ENCODE measurements at regions not wholly inside any gene's neighbourhood (a gene's known extent, or its start where the extent isn't known, plus 50 kb on each side); places are given as distances from the start of the nearest gene placed in this dataset.
A peak's percentile ranks its signal among the peaks of the same experiment; 100 is the strongest.

- Histone ChIP-seq H3K27ac (ENCODE audit: insufficient read length, low read depth, low read length) (no peak overlapping the region), H3K56ac (ENCODE audit: insufficient read length, low read depth, low read length) (no peak overlapping the region), H3K4me1 (ENCODE audit: insufficient read depth, low read length) (no peaks in the 10 kb centered on the region; the same call in 1 of the 2 replicates), H2AFZ (ENCODE audit: low read length) (no peak overlapping the region), H2BK5ac (ENCODE audit: insufficient read length, low read length) (no peak overlapping the region), H3T11ph (ENCODE audit: low read length) (no peak overlapping the region), H3K4ac (ENCODE audit: low read depth, low read length) (no peak overlapping the region), H4K8ac (replicated peaks; ENCODE audit: insufficient read length, low read depth, low read length) (no peak overlapping the region), H4K91ac (ENCODE audit: insufficient read length, low read depth, low read length) (no peak overlapping the region), H3K9me3 (ENCODE audit: control insufficient read depth, low read depth, low read length) (no peaks in the 10 kb centered on the region), H3K14ac (ENCODE audit: insufficient read depth, low read length) (no peak overlapping the region), H3K27me3 (ENCODE audit: insufficient read depth, low read length) (no peaks in the 10 kb centered on the region), H2BK12ac (ENCODE audit: insufficient read length, low read depth, low read length) (no peak overlapping the region), H2BK120ac (ENCODE audit: low read depth, low read length, poor library complexity, severe bottlenecking) (no peak overlapping the region), H3K4me2 (ENCODE audit: insufficient read depth, insufficient read length, low read length) (no peak overlapping the region), H4K5ac (ENCODE audit: insufficient read length, low read depth, low read length) (no peak overlapping the region), H3K23me2 (ENCODE audit: insufficient read length, low read depth, low read length, poor library complexity, severe bottlenecking) (no peaks in the 10 kb centered on the region), H2BK20ac (ENCODE audit: low read depth, low read length, poor library complexity, severe bottlenecking) (no peak overlapping the region), H2BK15ac (ENCODE audit: low read depth, low read length) (no peak overlapping the region), H3K79me2 (ENCODE audit: insufficient read depth, low read length) (no peaks in the 10 kb centered on the region; the same call in 1 of the 2 replicates), H3K9ac (ENCODE audit: extremely low read depth, insufficient read length, low read length) (no peak overlapping the region), H3K18ac (ENCODE audit: insufficient read length, low read depth, low read length) (no peak overlapping the region), H4K20me1 (ENCODE audit: control insufficient read depth, insufficient read depth, insufficient read length) (no peaks in the 10 kb centered on the region), H3K23ac (ENCODE audit: insufficient read length, low read depth, low read length) (no peak overlapping the region), H2AK5ac (ENCODE audit: insufficient read length, low read length) (no peak overlapping the region), H3K79me1 (ENCODE audit: insufficient read depth, low read depth, low read length, poor library complexity, severe bottlenecking) (no peaks in the 10 kb centered on the region)
- no peaks in the 10 kb centered on the region; a peak in 1 of 7 replicates for H3K36me3 Mint-ChIP-seq (ENCODE audit: insufficient read depth in 1 of 3, low read depth in 3 of 3)
- peak overlapping the region in 1 of 3 experiments; percentile 55; a peak in 1 of 7 replicates for H3K27ac Mint-ChIP-seq
- H3K4me3 Mint-ChIP-seq, result no peak overlapping the region
- WGBS (ENCODE audit: extremely low coverage, insufficient read length, low lambda C conversion rate), result no CpG with 5 or more reads among the region's 5 CpGs
- no peaks in the 10 kb centered on the region; a peak in 1 of 5 replicates for H3K9me3 Mint-ChIP-seq
- TF ChIP-seq CTCF (conservative IDR thresholded peaks at IDR 0.05), result no peak
- H3K4me1 Mint-ChIP-seq, result peaks cover 3 to 16% of the 10 kb centered on the region in 2 experiments; a peak in 3 of 4 replicates
- H3K27me3 Mint-ChIP-seq (ENCODE audit: low read depth), result no peaks in the 10 kb centered on the region
- DNase-seq, result no peak
These were observed 146.2 kb upstream of the PWP1 start for GRCh38 chr12:107539196-107539939.

Measured in H9 (cell line).